PC-3 (cell line): ENCODE measurements at regions not wholly inside any gene's neighbourhood (a gene's known extent, or its start where the extent isn't known, plus 50 kb on each side); places are given as distances from the start of the nearest gene placed in this dataset.

Experiments used
- ATAC-seq: fragments of 200-7000 bp; cut with Tn5 transposase; 2 replicates; pipeline ENCODE4 v1.9.1; 2020; ENCODE audit warnings: mild to moderate bottlenecking, moderate library complexity
- BruUV-seq: library from RNA; stranded (reverse); fragments of 400-500 nt; replicated peaks from 2 replicates; lab custom pipeline; 2021; lab: Mats Ljungman, UMichigan
- CTCF ChIA-PET: fragments of 300-600 bp; sonication (Branson Sonifier 250); formaldehyde crosslinking; loops from one replicate; lab custom pipeline; 2022; ENCODE audit warnings: antibody characterized with exemption; lab: Charles Lee
- POLR2A ChIA-PET: fragments of 300-600 bp; sonication (Branson Sonifier 250); formaldehyde crosslinking; loops from one replicate; lab custom pipeline; 2022; ENCODE audit warnings: antibody characterized with exemption; ENCODE audit not compliant: unreplicated experiment; lab: Charles Lee
- DNase-seq: peaks from one replicate; pipeline ENCODE4 v3.0.0-alpha.2; 2015
- H2AFZ ChIP-seq: fragments of 300-600 bp; sonication (generic); 2 replicates; pipeline ENCODE4 v1.6.0; 2016; ENCODE audit warnings: antibody characterized with exemption, low read length
- H3F3A ChIP-seq: fragments of 300-600 bp; sonication (generic); one replicate; pipeline ENCODE4 v1.6.0; 2017; ENCODE audit warnings: antibody characterized with exemption, low read length, control low read depth, mild to moderate bottlenecking; ENCODE audit not compliant: unreplicated experiment
- H3K27ac ChIP-seq: fragments of 300-600 bp; sonication (generic); 2 replicates; pipeline ENCODE4 v1.5.1; 2016; ENCODE audit warnings: mild to moderate bottlenecking, low read length
- H3K27me3 ChIP-seq: fragments of 300-600 bp; sonication (generic); 2 replicates; pipeline ENCODE4 v1.6.1; 2016; ENCODE audit warnings: low read length, mixed read lengths
- H3K36me3 ChIP-seq: fragments of 300-600 bp; sonication (generic); 2 replicates; pipeline ENCODE4 v1.6.1; 2016; ENCODE audit warnings: low read depth, mixed run types, low read length, mixed read lengths
- H3K4me1 ChIP-seq: fragments of 300-600 bp; sonication (generic); 2 replicates; pipeline ENCODE4 v1.5.1; 2016; ENCODE audit warnings: low read length; ENCODE audit not compliant: insufficient read depth
- H3K4me2 ChIP-seq: fragments of 300-600 bp; sonication (generic); 2 replicates; pipeline ENCODE4 v1.6.0; 2016; ENCODE audit warnings: low read length
- H3K4me3 ChIP-seq: fragments of 300-600 bp; sonication (generic); 2 replicates; pipeline ENCODE4 v1.5.1; 2016; ENCODE audit warnings: mild to moderate bottlenecking, low read length, mixed read lengths
- H3K79me2 ChIP-seq: fragments of 300-600 bp; sonication (generic); 2 replicates; pipeline ENCODE4 v1.6.1; 2017; ENCODE audit warnings: low read length, mixed read lengths
- H3K9ac ChIP-seq: fragments of 300-600 bp; sonication (generic); 2 replicates; pipeline ENCODE4 v1.6.0; 2016; ENCODE audit warnings: mild to moderate bottlenecking, low read length
- H3K9me2 ChIP-seq: fragments of 300-600 bp; sonication (generic); replicated peaks from 2 replicates; pipeline ENCODE4 v1.6.1; 2016; ENCODE audit warnings: mixed run types, low read length, mixed read lengths
- H3K9me3 ChIP-seq: fragments of 300-600 bp; sonication (generic); 2 replicates; pipeline ENCODE4 v1.6.1; 2016; ENCODE audit warnings: low read length, mixed read lengths
- H4K20me1 ChIP-seq: fragments of 300-600 bp; sonication (generic); 2 replicates; pipeline ENCODE4 v1.6.1; 2016; ENCODE audit warnings: low read length, mixed read lengths
- CTCF ChIP-seq: fragments of 300-600 bp; sonication (generic); conservative IDR thresholded peaks from 2 replicates; pipeline ENCODE4 v1.5.1; 2017; ENCODE audit warnings: antibody characterized with exemption, low read depth, mild to moderate bottlenecking, low read length
- EZH2 ChIP-seq: fragments of 300-600 bp; sonication (generic); IDR thresholded peaks from one replicate; pipeline ENCODE4 v1.6.1; 2017; ENCODE audit warnings: antibody characterized with exemption, mild to moderate bottlenecking, low read length; ENCODE audit not compliant: unreplicated experiment
- EZH2phosphoT487 ChIP-seq: fragments of 300-600 bp; sonication (generic); IDR thresholded peaks from 2 replicates; pipeline ENCODE4 v1.6.1; 2018; ENCODE audit warnings: mild to moderate bottlenecking, antibody characterized with exemption, low read length, borderline replicate concordance
- intact Hi-C: fragments of 100-400 bp; cut with micrococcal nuclease; formaldehyde crosslinking; loops from 2 replicates; pipeline ENCODE4 v1.9.0; 2023

- Histone ChIP-seq H3K9me2 (no peaks in the 10 kb centered on the region), H3K4me3 (no peak overlapping the region), H3K9ac (no peak overlapping the region), H4K20me1 (no peaks in the 10 kb centered on the region), H3F3A (no peaks in the 10 kb centered on the region), H3K4me1 (peaks cover 6% of the 10 kb centered on the region; the same call in 1 of the 2 replicates), H3K36me3 (no peaks in the 10 kb centered on the region), H3K27ac (no peak overlapping the region), H3K79me2 (no peaks in the 10 kb centered on the region), H2AFZ (no peak overlapping the region), H3K4me2 (no peak overlapping the region), H3K27me3 (no peaks in the 10 kb centered on the region), H3K9me3 (no peaks in the 10 kb centered on the region)
- ChIA-PET POLR2A (no interaction called here), CTCF (no interaction called here)
- ATAC-seq (no peak), DNase-seq (peak; percentile 37)
- no peak for TF ChIP-seq EZH2
- TF ChIP-seq EZH2phosphoT487: no peak
- TF ChIP-seq CTCF: no peak
- BruUV-seq: no TSS peak
- intact Hi-C loops: no loop called here
Observed at GRCh38 chr2:236794176-236794957, 224.7 kb downstream of the ACKR3 start.

DNA sequence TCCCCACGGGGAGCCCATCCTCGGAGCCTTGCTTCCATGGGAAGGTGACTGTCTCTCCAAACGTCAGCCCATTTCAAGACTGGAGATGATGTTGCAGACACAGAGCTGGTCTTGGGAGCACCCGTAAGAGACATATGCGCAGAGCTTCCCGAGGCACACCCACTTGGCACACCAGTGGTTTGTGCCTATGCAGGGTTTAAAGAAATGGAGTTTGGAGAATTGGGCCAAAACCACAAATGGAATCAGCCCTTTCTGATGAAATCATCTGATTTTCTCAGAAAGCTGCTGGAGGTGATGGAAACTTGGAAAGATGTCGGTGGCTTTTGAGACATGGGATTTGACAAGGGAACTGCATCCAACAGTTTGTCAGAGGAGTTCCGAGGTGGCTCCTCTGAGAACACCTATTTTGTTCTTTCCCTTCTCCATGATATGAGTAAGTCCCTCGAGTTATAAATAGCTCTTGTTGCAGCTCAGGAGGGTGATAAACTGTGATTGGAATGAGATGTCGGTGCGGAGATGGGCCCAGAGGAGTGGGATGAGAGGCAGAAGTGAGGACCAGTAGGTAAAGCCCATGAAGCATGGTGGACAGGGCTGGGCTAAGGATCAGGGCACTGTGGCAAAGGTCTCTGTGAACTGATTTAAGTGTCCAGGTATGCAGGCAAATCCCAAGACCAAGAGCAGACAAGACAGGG, 225.7 kb downstream of the ACKR3 start:
- no peaks in the 10 kb centered on the region for H3K27me3 ChIP-seq
- H3K4me2 ChIP-seq: no peak overlapping the region
- CTCF ChIA-PET: no interaction called here
- H3K27ac ChIP-seq: no peak overlapping the region
- H3K9me2 ChIP-seq: no peaks in the 10 kb centered on the region
- POLR2A ChIA-PET: no interaction called here
- DNase-seq (no peak), ATAC-seq (no peak)
- intact Hi-C loops: no loop called here
- no peaks in the 10 kb centered on the region for H4K20me1 ChIP-seq
- H3K4me3 ChIP-seq: no peak overlapping the region
- TF ChIP-seq EZH2phosphoT487 (no peak), EZH2 (no peak), CTCF (no peak)
- H3F3A ChIP-seq: no peaks in the 10 kb centered on the region
- H3K9me3 ChIP-seq: no peaks in the 10 kb centered on the region
- H3K4me1 ChIP-seq: peaks cover 6% of the 10 kb centered on the region; the same call in 1 of the 2 replicates
- H3K9ac ChIP-seq: no peak overlapping the region
- no peaks in the 10 kb centered on the region for H3K36me3 ChIP-seq
- BruUV-seq: no TSS peak
- no peaks in the 10 kb centered on the region for H3K79me2 ChIP-seq
- no peak overlapping the region for H2AFZ ChIP-seq

DNA sequence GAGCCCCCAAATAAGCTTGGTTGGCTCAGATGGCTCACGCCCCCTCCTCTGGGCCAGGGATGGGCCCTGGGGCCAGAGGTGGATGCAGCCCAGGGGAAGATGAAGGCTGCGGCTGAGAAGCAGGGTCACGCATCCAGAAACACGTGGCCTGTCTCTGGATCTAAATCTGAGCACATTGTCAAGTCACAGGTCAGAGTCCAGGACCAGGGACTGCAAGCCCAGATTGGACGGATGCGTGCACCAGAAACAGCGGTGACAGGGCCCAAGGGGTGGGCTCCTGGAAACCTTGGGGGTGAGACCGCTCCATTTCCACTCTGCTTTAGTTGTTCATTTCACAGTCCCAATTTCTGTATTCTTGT, 226.2 kb downstream of the ACKR3 start:
- H3K27ac ChIP-seq: no peak overlapping the region
- DNase-seq: no peak
- H3K36me3 ChIP-seq: no peaks in the 10 kb centered on the region
- H3K9me2 ChIP-seq: no peaks in the 10 kb centered on the region
- no peak for ATAC-seq
- H3K79me2 ChIP-seq: no peaks in the 10 kb centered on the region
- no peak overlapping the region for H3K4me2 ChIP-seq
- no peak overlapping the region for H2AFZ ChIP-seq
- H3K27me3 ChIP-seq: no peaks in the 10 kb centered on the region
- POLR2A ChIA-PET: no interaction called here
- peaks cover 6% of the 10 kb centered on the region; the same call in 1 of the 2 replicates for H3K4me1 ChIP-seq
- no TSS peak for BruUV-seq
- no peaks in the 10 kb centered on the region for H4K20me1 ChIP-seq
- H3K4me3 ChIP-seq: no peak overlapping the region
- CTCF ChIA-PET: no interaction called here
- H3K9me3 ChIP-seq: no peaks in the 10 kb centered on the region
- no peak overlapping the region for H3K9ac ChIP-seq
- intact Hi-C loops: no loop called here
- H3F3A ChIP-seq: no peaks in the 10 kb centered on the region
- TF ChIP-seq CTCF (no peak), EZH2phosphoT487 (no peak), EZH2 (no peak)
